ENCODE measurements at regions not wholly inside any gene's neighbourhood (a gene's known extent, or its start where the extent isn't known, plus 50 kb on each side); places are given as distances from the start of the nearest gene placed in this dataset.

DNA sequence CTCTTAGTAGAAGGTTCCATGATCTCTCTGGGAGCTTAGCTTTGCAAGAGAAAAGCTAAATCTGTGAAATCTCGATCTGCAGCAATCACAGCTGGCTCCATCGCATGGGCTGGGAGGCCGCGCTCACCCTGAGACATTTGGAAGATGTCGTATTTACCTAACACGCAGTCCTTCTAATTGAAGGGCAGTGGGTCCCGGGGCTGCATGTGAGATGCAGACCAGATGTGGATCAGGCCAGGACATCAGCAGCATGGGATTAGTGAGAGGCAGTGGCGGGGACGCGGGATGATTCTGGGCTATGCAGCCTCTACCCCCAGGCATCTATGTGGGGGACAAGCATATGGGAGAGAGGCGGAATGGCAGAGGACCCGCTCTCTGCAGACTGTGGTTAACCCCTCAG, 312.4 kb upstream of the RTL1 start:
- H3K4me3 Mint-ChIP-seq, result no peak overlapping the region
- no peaks in the 10 kb centered on the region for H3K27me3 Mint-ChIP-seq (ENCODE audit: low read depth)
- ChIA-PET CTCF (no interaction called here), POLR2A (no interaction called here)
- H3K27ac Mint-ChIP-seq, result no peak overlapping the region
- ATAC-seq (no peak), DNase-seq (no peak)
- no peaks in the 10 kb centered on the region for H3K4me1 Mint-ChIP-seq (ENCODE audit: low read depth)
- H3K36me3 Mint-ChIP-seq (ENCODE audit: low read depth), result no peaks in the 10 kb centered on the region
- H3K9me3 Mint-ChIP-seq (ENCODE audit: insufficient read depth), result peaks cover 8% of the 10 kb centered on the region

DNA sequence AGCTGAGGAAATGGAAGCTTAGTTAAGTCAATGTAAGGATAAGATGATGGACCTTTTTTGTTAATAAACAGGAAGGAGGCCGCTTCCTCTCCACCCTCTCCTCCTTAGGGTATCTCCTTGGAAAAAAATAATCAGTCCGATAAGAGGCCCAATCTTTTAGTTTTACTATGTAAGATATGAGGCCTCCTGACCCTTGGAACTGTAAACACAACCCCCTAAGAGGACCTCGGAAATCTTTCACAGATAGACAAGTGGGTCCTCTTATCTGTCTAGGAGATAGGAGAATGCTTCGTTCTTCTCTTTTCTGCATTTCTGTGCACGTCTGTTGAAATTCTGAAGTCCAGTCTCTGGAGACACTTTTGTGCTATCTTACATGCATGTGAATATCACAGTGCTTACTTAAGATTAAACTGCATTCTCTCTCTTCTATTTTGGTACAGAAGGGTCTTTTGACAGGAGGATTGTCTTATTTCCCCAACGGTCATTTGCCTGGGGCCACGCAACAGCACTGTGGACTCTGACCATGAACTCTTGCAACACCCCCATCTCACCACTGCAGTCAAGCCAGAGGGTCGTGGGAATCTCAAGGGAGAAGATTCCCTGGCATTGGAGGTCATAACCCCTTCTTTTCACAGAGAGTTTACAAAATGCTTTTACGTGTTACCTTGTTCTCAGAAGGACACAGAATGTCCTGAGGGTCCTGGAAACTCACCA, 313.0 kb upstream of the RTL1 start:
- ATAC-seq (no peak), DNase-seq (no peak)
- no peaks in the 10 kb centered on the region for H3K27me3 Mint-ChIP-seq (ENCODE audit: low read depth)
- H3K4me1 Mint-ChIP-seq (ENCODE audit: low read depth), result no peaks in the 10 kb centered on the region
- no peak overlapping the region for H3K4me3 Mint-ChIP-seq
- no peaks in the 10 kb centered on the region for H3K36me3 Mint-ChIP-seq (ENCODE audit: low read depth)
- ChIA-PET POLR2A (no interaction called here), CTCF (interaction anchor here (0.5 kb wide), 1 partner anchor 11 kb away, joined by 3 read pairs; no protein-coding TSS in a partner anchor)
- no peak overlapping the region for H3K27ac Mint-ChIP-seq
- peaks cover 8% of the 10 kb centered on the region for H3K9me3 Mint-ChIP-seq (ENCODE audit: insufficient read depth)

DNA sequence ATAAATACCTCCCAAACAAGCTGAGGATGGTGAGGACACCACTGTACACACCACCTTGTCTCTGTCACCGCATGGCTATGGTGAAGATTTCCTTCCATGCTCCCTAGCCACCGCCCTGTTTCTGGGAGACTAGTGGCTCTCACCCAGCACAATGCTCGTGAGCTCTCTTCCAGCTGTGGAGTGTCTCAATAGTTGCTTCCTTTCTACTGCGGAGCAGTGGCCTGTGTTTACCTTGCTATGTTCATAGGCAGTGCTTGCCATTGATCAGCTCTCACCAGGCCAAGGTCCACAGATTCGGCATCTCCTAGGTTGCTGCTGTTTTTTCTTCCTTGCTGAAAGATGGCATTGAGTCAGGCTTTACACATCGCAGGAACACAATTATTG, 313.6 kb upstream of the RTL1 start:
- no peak overlapping the region for H3K4me3 Mint-ChIP-seq
- no peaks in the 10 kb centered on the region for H3K4me1 Mint-ChIP-seq (ENCODE audit: low read depth)
- ChIA-PET CTCF (interaction anchor here (0.5 kb wide), 1 partner anchor 12 kb away, joined by 3 read pairs; no protein-coding TSS in a partner anchor), POLR2A (no interaction called here)
- ATAC-seq, result no peak
- H3K9me3 Mint-ChIP-seq (ENCODE audit: insufficient read depth), result peaks cover 5% of the 10 kb centered on the region
- H3K27ac Mint-ChIP-seq, result no peak overlapping the region
- H3K36me3 Mint-ChIP-seq (ENCODE audit: low read depth), result no peaks in the 10 kb centered on the region
- DNase-seq, result no peak
- H3K27me3 Mint-ChIP-seq (ENCODE audit: low read depth), result no peaks in the 10 kb centered on the region

DNA sequence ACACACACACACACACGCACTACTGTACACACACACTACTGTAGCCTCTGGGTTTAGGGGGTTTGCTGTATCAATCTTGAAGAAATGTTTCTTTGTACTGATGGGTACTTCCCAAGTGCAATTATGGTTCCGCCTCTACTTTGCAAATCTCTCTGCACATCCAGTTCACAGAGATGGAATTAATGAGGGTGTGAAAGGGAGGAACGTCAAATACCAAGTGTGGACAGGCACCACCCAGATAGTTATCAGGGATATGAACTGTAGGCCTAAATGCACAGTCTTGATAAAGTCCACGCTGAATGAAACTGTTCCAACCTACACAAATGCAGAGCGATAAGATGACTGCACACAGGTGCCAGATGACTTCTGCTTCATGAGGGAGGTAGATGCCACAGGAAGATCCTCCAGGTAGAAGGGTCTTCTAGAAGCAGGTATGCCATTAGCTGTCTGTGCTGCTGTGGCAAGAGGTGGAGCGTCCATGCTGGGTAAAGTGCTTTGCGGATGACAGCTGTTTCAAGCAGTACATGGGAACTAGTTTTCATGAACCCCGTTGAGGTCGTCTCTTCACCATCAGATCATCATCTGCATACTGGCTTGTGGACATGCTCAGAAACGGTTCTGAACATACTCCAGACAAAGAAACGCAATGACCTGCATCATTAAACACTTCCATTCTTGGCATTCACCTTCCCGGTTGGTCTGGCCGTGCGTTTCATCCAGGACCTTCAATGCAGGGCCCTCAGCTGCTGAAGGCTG, 314.3 kb upstream of the RTL1 start:
- no peaks in the 10 kb centered on the region for H3K27me3 Mint-ChIP-seq (ENCODE audit: low read depth)
- ATAC-seq, result no peak
- H3K4me3 Mint-ChIP-seq, result no peak overlapping the region
- ChIA-PET CTCF (no interaction called here), POLR2A (no interaction called here)
- H3K4me1 Mint-ChIP-seq (ENCODE audit: low read depth), result no peaks in the 10 kb centered on the region
- H3K9me3 Mint-ChIP-seq (ENCODE audit: insufficient read depth), result peaks cover 5% of the 10 kb centered on the region
- no peak overlapping the region for H3K27ac Mint-ChIP-seq
- no peaks in the 10 kb centered on the region for H3K36me3 Mint-ChIP-seq (ENCODE audit: low read depth)
- DNase-seq, result no peak

DNA sequence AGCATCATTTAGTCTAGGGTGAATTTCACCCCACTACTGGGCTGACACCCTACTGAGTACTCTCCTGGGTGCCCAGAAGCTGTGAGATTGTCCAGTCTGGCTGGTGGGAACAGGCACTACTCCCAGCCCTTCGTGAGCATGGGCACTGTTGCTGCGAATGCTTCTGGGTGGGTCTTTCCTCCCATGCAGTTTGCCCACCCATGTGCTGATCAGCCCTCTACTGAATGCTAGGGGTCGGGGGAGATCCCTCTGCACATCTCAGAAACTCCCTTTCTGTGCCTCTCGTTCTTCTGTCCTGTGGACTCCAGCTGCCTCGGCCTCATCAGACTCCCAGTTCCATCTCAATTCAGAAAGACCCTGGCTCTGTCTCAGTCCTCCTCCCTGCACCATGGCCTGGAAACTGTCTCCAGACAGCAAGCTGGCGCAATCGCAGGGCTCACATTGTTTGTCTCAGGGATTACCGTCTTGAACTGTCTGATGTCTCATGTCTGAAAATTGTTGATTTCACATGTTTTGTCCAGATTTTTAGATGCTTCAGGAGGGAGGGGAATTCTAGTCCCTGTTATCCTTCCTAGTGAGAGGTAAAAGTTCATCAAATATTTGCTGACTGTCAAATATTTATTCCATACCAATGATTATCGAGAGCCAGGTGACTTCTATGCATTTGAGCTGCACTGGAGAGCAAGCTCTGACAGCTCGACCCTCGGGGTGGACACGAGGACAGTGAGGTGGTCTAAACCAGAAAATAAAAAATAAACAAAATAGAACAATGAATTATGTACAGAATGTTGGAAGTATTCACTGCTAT, 316.6 kb upstream of the RTL1 start:
- no peaks in the 10 kb centered on the region for H3K4me1 Mint-ChIP-seq (ENCODE audit: low read depth)
- H3K9me3 Mint-ChIP-seq (ENCODE audit: insufficient read depth), result no peaks in the 10 kb centered on the region
- DNase-seq (no peak), ATAC-seq (no peak)
- no peak overlapping the region for H3K4me3 Mint-ChIP-seq
- POLR2A ChIA-PET, result no interaction called here
- no peak overlapping the region for H3K27ac Mint-ChIP-seq
- no peaks in the 10 kb centered on the region for H3K27me3 Mint-ChIP-seq (ENCODE audit: low read depth)
- CTCF ChIA-PET, result no interaction called here
- no peaks in the 10 kb centered on the region for H3K36me3 Mint-ChIP-seq (ENCODE audit: low read depth)

DNA sequence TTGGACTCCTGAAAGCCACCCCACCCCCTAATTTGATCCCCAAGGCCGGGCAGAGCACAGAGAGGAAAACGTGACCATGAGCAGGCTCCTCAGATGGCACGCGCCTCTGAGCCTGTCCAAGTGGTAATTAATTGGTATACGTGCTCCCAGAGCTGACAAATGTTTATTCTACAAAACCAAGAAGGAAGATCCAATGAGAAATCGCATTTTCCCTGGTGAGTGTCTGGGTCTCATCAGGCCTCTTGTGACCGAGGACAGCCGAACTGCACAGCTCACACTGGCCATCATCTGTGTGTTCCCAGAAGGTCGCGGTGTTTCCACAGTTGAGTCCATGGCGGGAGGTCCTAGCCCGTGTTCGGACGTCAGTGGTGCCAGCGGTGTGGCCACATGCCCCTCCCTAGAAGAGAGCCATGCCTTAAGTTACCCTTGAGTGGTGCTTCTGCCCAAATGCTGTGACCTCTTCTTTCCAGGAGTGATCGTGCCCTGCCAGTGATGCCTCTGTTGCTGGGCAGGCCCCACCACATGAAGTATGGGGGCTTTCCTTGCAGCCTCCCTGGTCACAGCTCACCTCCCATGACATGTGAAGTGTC, 317.5 kb upstream of the RTL1 start:
- H3K27ac Mint-ChIP-seq, result no peak overlapping the region
- CTCF ChIA-PET, result no interaction called here
- no peak for DNase-seq

DNA sequence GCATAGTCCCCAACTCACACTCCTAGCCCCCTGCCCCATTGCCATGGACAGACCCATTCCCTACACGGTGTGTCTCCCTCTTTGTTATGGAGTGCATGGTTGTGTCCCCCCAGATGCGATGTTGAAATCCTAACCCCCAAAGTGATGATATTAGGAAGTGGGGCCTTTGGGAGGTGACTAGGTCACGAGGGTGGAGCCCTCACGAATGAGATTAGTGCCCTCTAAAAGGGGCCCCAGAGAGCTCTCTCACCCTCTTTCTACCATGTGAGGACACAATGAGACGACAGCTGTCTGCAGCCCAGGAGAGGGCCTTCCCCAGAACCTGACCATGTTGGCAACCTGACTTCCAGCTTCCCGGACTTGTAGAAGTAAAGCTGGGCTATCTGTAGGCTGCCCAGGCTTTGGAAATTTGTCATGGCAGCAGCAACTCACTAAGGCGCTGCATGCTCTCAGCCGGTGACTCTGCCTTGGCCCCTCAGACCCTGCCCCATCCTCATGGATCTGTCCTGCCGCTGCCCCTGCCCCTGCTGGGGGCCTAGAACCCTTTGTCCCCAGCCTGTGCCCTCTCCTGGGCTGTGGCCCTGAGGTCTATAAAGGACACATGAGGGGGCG, 318.1 kb upstream of the RTL1 start:
- no peaks in the 10 kb centered on the region for H3K36me3 Mint-ChIP-seq (ENCODE audit: low read depth)
- DNase-seq, result no peak
- no peaks in the 10 kb centered on the region for H3K9me3 Mint-ChIP-seq (ENCODE audit: insufficient read depth)
- CTCF ChIA-PET, result no interaction called here
- H3K27me3 Mint-ChIP-seq (ENCODE audit: low read depth), result no peaks in the 10 kb centered on the region
- peaks cover 5% of the 10 kb centered on the region for H3K4me1 Mint-ChIP-seq (ENCODE audit: low read depth)
- no peak overlapping the region for H3K4me3 Mint-ChIP-seq
- H3K27ac Mint-ChIP-seq, result no peak overlapping the region
- POLR2A ChIA-PET, result no interaction called here
- ATAC-seq, result no peak

More for the DNA sequence above, 317.5 kb upstream of the RTL1 start:
- no peak for ATAC-seq
- Mint-ChIP-seq H3K4me3 (no peak overlapping the region), H3K27me3 (ENCODE audit: low read depth) (no peaks in the 10 kb centered on the region), H3K9me3 (ENCODE audit: insufficient read depth) (no peaks in the 10 kb centered on the region), H3K36me3 (ENCODE audit: low read depth) (no peaks in the 10 kb centered on the region), H3K4me1 (ENCODE audit: low read depth) (peaks cover 5% of the 10 kb centered on the region)
- POLR2A ChIA-PET, result no interaction called here

DNA sequence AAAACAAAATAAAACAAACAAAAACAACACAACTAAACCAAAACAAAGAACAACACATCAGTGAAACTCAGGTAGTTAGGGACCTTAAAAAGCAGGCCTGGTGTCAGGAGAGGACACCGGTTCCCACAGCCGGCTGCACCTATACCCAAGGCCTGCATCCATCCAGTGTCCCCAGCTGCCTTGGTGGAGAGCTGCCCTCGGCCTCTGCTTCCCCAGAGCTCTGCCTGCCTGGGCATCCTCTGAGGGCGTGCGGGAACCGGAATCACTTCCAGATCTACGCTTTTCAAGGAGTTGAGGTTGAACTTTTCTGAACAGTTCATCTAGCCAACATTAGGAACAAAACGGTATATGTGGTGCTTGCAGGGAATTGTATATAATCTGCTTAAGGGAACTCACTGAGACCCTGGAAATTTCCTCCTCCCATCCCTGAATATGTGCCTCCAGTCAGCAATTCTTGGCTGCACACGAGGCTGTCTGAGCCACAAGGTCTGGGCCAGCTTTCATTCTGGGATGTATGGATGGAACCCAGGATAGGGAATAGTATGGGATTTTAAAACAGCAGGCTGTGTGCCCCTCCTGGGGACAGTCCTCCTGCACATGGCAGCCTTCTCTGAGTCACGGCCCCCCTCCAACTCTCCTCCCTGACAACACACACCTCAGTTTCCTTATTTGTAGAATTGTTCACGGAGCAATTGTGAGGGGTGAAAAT, 319.0 kb upstream of the RTL1 start:
- Mint-ChIP-seq H3K9me3 (ENCODE audit: insufficient read depth) (no peaks in the 10 kb centered on the region), H3K27me3 (ENCODE audit: low read depth) (no peaks in the 10 kb centered on the region), H3K27ac (no peak overlapping the region), H3K4me3 (no peak overlapping the region), H3K4me1 (ENCODE audit: low read depth) (peaks cover 5% of the 10 kb centered on the region), H3K36me3 (ENCODE audit: low read depth) (no peaks in the 10 kb centered on the region)
- DNase-seq, result no peak
- CTCF ChIA-PET, result no interaction called here
- POLR2A ChIA-PET, result no interaction called here
- no peak for ATAC-seq

DNA sequence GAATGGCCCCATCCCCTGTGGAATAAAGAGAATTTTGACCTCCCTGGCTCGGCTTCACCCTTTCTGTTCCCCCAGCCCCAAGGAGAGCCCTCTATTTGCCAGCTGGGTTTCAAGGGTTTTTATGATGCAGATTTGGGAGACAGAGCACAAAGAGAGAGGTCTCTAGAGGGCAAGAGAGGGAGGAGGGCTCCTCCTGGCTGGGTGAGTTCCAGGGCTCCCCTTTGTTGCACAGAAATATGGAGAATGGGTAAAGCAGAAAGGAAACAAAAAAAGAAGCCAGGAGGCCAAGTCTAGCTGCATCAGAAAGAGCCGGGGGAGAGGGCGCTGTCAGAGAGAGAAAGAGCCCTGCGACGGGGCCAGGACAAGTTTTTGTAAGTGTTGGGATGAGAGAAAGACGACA, 319.6 kb upstream of the RTL1 start:
- DNase-seq, result no peak
- ChIA-PET CTCF (no interaction called here), POLR2A (no interaction called here)
- no peaks in the 10 kb centered on the region for H3K27me3 Mint-ChIP-seq (ENCODE audit: low read depth)
- peaks cover 5% of the 10 kb centered on the region for H3K4me1 Mint-ChIP-seq (ENCODE audit: low read depth)
- ATAC-seq, result no peak
- H3K4me3 Mint-ChIP-seq, result no peak overlapping the region
- no peak overlapping the region for H3K27ac Mint-ChIP-seq
- no peaks in the 10 kb centered on the region for H3K9me3 Mint-ChIP-seq (ENCODE audit: insufficient read depth)
- H3K36me3 Mint-ChIP-seq (ENCODE audit: low read depth), result no peaks in the 10 kb centered on the region

DNA sequence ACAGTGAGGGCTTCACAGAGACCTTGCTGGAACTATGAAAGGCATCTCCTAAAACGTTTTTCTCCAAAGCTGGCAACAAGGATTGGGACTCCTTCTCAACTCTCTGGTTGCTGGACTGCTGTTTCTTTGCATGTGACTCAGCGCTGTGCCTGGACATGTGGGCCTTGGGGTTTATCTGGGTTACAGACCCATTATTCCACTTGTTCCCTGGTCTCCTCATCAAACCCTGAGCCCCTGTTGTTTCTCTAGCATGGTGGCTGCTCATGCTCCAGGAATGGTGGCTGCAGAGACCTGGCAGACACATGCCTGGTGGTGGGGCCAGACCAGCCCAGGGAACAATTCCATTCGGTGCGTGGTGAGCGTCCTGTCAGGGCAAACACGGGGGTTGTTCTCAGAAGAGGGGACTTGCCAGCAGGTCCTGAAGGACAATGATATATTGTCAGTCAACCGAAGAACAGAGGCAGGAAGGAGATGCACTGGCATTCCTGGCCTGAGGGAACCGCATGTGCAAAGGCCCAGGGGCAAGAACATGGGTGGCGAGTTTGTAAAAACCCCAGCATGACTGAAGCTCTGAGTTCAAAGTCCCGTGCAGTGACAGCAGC, 320.1 kb upstream of the RTL1 start:
- DNase-seq (no peak), ATAC-seq (no peak)
- H3K27me3 Mint-ChIP-seq (ENCODE audit: low read depth), result no peaks in the 10 kb centered on the region
- no peak overlapping the region for H3K4me3 Mint-ChIP-seq
- H3K27ac Mint-ChIP-seq, result no peak overlapping the region
- CTCF ChIA-PET, result no interaction called here
- H3K36me3 Mint-ChIP-seq (ENCODE audit: low read depth), result no peaks in the 10 kb centered on the region
- POLR2A ChIA-PET, result no interaction called here
- no peaks in the 10 kb centered on the region for H3K9me3 Mint-ChIP-seq (ENCODE audit: insufficient read depth)
- H3K4me1 Mint-ChIP-seq (ENCODE audit: low read depth), result peaks cover 5% of the 10 kb centered on the region

Measured in activated CD8-positive, alpha-beta T cell treated with anti-CD3 and anti-CD28 coated beads, Interleukin-2, amount 10 ng/mL, durations not matched to agents 7 days and 5 days (primary cell).